ENCODE measurements at regions not wholly inside any gene's neighbourhood (a gene's known extent, or its start where the extent isn't known, plus 50 kb on each side); places are given as distances from the start of the nearest gene placed in this dataset.

DNA sequence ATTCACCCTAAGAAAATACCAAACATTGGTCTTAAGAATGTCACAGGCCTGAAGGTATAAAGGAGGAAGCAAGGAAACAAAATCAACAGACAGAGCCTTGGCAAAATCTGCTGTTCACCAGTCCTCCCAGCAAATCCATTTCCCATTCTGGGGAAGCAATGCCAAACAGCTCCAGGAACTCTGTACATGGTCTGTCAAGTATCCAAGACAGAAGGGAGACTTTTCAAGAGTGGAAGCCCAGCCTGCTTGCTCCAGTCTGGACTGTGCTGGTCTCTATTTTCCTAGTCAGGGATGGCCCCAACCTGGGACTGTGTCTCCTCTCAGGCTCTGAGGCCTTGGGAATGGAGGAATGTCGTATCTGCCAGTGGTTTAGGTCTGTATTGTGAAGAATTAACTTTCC is 251.5 kb downstream of the DAD1 start:
- Histone ChIP-seq H3K9me3 (ENCODE audit: insufficient read depth, low read depth, low read length) (no peaks in the 10 kb centered on the region), H3K4me3 (ENCODE audit: low read length) (no peak overlapping the region), H3K27me3 (ENCODE audit: insufficient read depth, low read length) (no peaks in the 10 kb centered on the region), H3K9ac (ENCODE audit: low read depth, low read length) (no peak overlapping the region), H3K27ac (ENCODE audit: low read length) (no peak overlapping the region), H3K36me3 (ENCODE audit: insufficient read depth, low read depth, low read length) (no peaks in the 10 kb centered on the region), H3K4me1 (ENCODE audit: insufficient read depth, low read length) (peaks cover 20% of the 10 kb centered on the region)

DNA sequence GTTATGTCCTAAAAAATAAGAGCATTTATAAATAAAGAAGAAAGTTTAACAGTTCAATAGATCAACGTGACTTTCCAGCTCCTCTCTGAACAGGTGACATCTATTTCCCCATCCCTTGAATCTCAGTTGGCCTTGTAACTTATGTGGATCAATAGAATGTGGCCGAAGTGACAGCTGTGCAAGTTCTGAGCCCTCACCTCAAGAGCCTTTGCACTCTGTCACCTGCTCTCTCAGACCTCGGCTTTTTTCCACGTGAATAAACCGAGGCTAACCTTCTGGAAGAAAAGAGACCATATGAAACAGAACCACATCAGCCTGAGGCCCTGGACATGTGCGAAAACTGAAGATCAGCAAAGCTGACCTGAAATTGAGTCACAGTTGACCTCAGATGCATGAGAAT is 253.0 kb downstream of the DAD1 start:
- no peaks in the 10 kb centered on the region for H3K27me3 ChIP-seq (ENCODE audit: insufficient read depth, low read length)
- no peak overlapping the region for H3K4me3 ChIP-seq (ENCODE audit: low read length)
- no peaks in the 10 kb centered on the region for H3K9me3 ChIP-seq (ENCODE audit: insufficient read depth, low read depth, low read length)
- H3K4me1 ChIP-seq (ENCODE audit: insufficient read depth, low read length) = peaks cover 25% of the 10 kb centered on the region
- no peaks in the 10 kb centered on the region for H3K36me3 ChIP-seq (ENCODE audit: insufficient read depth, low read depth, low read length)
- no peak overlapping the region for H3K27ac ChIP-seq (ENCODE audit: low read length)
- no peak overlapping the region for H3K9ac ChIP-seq (ENCODE audit: low read depth, low read length)

DNA sequence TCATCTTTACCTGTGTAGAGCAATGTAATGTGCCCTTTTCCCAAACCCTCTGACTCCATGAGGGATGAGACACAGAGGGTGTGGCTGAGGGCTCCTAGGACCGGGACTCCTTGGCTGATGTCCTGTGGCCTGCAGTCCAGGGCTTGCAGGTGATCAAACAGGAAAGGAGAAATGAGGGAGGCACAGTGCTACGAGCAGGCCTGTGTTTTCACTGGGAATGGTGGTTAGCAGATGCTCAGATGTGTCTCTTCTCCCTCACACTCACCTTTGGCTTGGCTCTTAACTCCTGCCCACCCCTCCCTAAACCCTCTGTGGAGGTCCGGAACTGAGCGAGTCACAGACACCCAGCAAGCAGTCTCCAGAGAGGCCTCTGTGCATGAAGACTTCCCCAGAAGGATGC is 254.4 kb downstream of the DAD1 start:
- Histone ChIP-seq H3K27me3 (ENCODE audit: insufficient read depth, low read length) (no peaks in the 10 kb centered on the region), H3K9ac (ENCODE audit: low read depth, low read length) (no peak overlapping the region), H3K36me3 (ENCODE audit: insufficient read depth, low read depth, low read length) (no peaks in the 10 kb centered on the region), H3K4me1 (ENCODE audit: insufficient read depth, low read length) (peaks cover 25% of the 10 kb centered on the region), H3K27ac (ENCODE audit: low read length) (no peak overlapping the region), H3K9me3 (ENCODE audit: insufficient read depth, low read depth, low read length) (peaks cover 10% of the 10 kb centered on the region), H3K4me3 (ENCODE audit: low read length) (no peak overlapping the region)

GRCh38 chr14:22334275-22334577 is 254.8 kb downstream of the DAD1 start:
- Histone ChIP-seq H3K9ac (ENCODE audit: low read depth, low read length) (no peak overlapping the region), H3K27ac (ENCODE audit: low read length) (no peak overlapping the region), H3K27me3 (ENCODE audit: insufficient read depth, low read length) (no peaks in the 10 kb centered on the region)

DNA sequence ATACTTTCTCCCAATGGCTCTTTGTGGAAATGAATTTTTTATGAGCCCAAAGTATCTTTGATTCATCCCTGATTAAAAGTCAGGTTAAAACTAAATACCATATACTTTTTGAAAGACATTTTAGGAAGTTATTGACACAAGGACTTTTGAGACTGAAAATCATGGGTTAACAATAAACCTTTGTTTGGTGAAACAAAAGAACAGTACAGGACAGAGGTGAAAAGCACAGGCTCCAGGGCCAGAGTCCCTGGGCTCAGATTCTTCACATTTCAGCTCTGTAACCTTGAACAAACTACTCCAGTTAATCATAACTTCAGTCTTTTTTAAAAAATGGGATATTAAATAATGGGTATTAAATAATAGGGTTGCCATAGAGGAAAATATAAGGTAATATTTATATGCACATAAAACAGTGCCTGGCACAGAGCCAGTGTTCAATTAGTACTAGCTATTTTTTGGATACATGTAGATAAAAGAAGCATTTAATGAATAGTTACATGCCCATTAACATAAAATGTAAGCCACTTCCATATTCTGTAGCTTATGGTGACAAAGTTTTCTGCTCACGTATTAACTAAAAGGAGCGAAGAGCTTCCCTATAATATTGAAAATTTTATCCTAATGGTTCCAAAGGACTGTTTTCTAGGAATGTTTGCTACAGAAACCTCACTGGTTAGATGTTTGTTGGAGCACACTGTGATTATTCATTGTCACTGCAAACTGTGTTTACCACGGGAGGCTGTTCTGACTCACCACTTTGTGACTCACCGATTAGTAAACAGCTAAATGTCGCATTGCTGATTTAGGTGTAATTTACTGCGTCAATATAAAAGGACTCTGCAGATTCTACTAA is 255.4 kb downstream of the DAD1 start:
- Histone ChIP-seq H3K4me1 (ENCODE audit: insufficient read depth, low read length) (peaks cover 25% of the 10 kb centered on the region), H3K27me3 (ENCODE audit: insufficient read depth, low read length) (no peaks in the 10 kb centered on the region), H3K9me3 (ENCODE audit: insufficient read depth, low read depth, low read length) (peaks cover 19% of the 10 kb centered on the region), H3K4me3 (ENCODE audit: low read length) (0 out of 2 replicates have a peak overlapping the region, but pooled peaks have one; percentile 1), H3K9ac (ENCODE audit: low read depth, low read length) (no peak overlapping the region), H3K27ac (ENCODE audit: low read length) (no peak overlapping the region), H3K36me3 (ENCODE audit: insufficient read depth, low read depth, low read length) (no peaks in the 10 kb centered on the region)

More at GRCh38 chr14:22334275-22334577, 254.8 kb downstream of the DAD1 start:
- peaks cover 25% of the 10 kb centered on the region for H3K4me1 ChIP-seq (ENCODE audit: insufficient read depth, low read length)
- no peaks in the 10 kb centered on the region for H3K36me3 ChIP-seq (ENCODE audit: insufficient read depth, low read depth, low read length)
- H3K4me3 ChIP-seq (ENCODE audit: low read length) = no peak overlapping the region
- H3K9me3 ChIP-seq (ENCODE audit: insufficient read depth, low read depth, low read length) = peaks cover 14% of the 10 kb centered on the region

- H3K9me3 ChIP-seq (ENCODE audit: insufficient read depth, low read depth, low read length) = peaks cover 27% of the 10 kb centered on the region
- H3K4me3 ChIP-seq (ENCODE audit: low read length) = 0 out of 2 replicates have a peak overlapping the region, but pooled peaks have one; percentile 1
- H3K36me3 ChIP-seq (ENCODE audit: insufficient read depth, low read depth, low read length) = no peaks in the 10 kb centered on the region
- 0 out of 2 replicates have a peak overlapping the region, but pooled peaks have one; percentile 12 for H3K9ac ChIP-seq (ENCODE audit: low read depth, low read length)
- no peak overlapping the region for H3K27ac ChIP-seq (ENCODE audit: low read length)
- no peaks in the 10 kb centered on the region for H3K27me3 ChIP-seq (ENCODE audit: insufficient read depth, low read length)
- peaks cover 25% of the 10 kb centered on the region for H3K4me1 ChIP-seq (ENCODE audit: insufficient read depth, low read length)
Measured at GRCh38 chr14:22332686-22333421, 256.2 kb downstream of the DAD1 start.

DNA sequence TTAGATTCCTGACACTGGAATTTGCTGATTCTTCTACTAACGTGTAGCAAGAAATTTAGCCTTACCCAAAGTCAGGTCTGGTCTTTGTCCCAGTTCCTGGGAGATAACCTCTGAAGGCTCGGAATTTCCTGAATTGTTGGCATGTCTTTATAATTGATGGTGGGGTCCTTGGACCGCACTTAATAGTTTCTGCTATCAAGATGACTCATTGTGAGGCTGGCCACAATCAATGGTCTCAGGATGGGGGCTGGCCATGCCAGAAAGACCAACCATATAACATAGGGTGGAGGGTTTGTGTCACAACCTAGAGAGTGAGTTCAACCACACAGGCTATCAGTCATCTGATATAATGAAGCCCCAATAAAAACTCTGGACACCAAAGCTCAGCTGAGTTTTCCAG is 259.7 kb downstream of the DAD1 start:
- no peak overlapping the region for H3K27ac ChIP-seq (ENCODE audit: low read length)
- no peak overlapping the region for H3K9ac ChIP-seq (ENCODE audit: low read depth, low read length)
- no peaks in the 10 kb centered on the region for H3K36me3 ChIP-seq (ENCODE audit: insufficient read depth, low read depth, low read length)
- H3K4me3 ChIP-seq (ENCODE audit: low read length) = 0 out of 2 replicates have a peak overlapping the region, but pooled peaks have one; percentile 24
- peaks cover 39% of the 10 kb centered on the region for H3K9me3 ChIP-seq (ENCODE audit: insufficient read depth, low read depth, low read length)
- H3K27me3 ChIP-seq (ENCODE audit: insufficient read depth, low read length) = no peaks in the 10 kb centered on the region
- H3K4me1 ChIP-seq (ENCODE audit: insufficient read depth, low read length) = peaks cover 22% of the 10 kb centered on the region

DNA sequence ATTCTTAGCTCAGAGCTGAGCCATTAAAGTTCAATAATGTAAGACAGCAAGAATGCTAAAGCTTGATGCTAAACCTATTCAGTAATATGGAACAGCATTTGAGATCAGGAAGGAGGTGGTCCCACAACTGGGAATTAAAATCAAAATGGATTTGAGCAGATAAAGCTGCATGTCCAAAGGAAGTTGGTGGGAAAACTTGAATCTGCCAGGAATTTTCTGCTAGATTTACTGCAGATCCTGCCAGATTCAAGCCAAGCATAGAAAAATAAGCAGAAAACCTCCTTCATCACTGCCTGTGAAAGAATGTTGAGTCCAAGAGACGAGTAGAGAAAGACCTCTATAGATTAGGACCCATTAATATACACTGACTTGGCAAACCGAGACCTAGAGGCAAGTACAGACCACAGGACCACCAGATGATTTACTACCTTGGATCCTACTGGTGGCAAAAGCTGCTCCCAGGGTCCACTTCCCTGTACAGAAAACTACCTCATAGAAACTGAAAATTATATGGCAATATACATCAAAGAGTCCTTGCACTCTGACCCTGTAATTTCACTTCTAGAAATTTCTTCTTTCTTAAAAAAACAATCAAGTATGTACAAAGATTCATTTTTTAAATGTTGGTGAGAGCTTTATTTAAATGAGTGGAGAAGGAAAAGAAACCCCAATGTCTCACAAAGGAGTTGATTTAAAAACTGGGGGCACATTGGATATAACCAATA is 263.2 kb downstream of the DAD1 start:
- Histone ChIP-seq H3K4me1 (ENCODE audit: insufficient read depth, low read length) (no peaks in the 10 kb centered on the region), H3K9ac (ENCODE audit: low read depth, low read length) (no peak overlapping the region), H3K9me3 (ENCODE audit: insufficient read depth, low read depth, low read length) (peaks cover 39% of the 10 kb centered on the region), H3K36me3 (ENCODE audit: insufficient read depth, low read depth, low read length) (no peaks in the 10 kb centered on the region), H3K27ac (ENCODE audit: low read length) (no peak overlapping the region), H3K27me3 (ENCODE audit: insufficient read depth, low read length) (no peaks in the 10 kb centered on the region), H3K4me3 (ENCODE audit: low read length) (no peak overlapping the region)

DNA sequence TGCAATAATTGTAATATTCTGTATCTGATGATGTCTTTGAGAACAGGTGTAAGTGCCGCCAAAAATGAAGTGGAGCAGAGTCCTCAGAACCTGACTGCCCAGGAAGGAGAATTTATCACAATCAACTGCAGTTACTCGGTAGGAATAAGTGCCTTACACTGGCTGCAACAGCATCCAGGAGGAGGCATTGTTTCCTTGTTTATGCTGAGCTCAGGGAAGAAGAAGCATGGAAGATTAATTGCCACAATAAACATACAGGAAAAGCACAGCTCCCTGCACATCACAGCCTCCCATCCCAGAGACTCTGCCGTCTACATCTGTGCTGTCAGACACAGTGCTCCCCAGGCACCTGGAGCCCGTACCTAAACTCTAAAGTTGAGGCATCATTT is 268.7 kb downstream of the DAD1 start:
- Histone ChIP-seq H3K4me1 (ENCODE audit: insufficient read depth, low read length) (no peaks in the 10 kb centered on the region), H3K9ac (ENCODE audit: low read depth, low read length) (no peak overlapping the region), H3K36me3 (ENCODE audit: insufficient read depth, low read depth, low read length) (no peaks in the 10 kb centered on the region), H3K4me3 (ENCODE audit: low read length) (no peak overlapping the region), H3K27me3 (ENCODE audit: insufficient read depth, low read length) (no peaks in the 10 kb centered on the region), H3K27ac (ENCODE audit: low read length) (no peak overlapping the region), H3K9me3 (ENCODE audit: insufficient read depth, low read depth, low read length) (no peaks in the 10 kb centered on the region)

DNA sequence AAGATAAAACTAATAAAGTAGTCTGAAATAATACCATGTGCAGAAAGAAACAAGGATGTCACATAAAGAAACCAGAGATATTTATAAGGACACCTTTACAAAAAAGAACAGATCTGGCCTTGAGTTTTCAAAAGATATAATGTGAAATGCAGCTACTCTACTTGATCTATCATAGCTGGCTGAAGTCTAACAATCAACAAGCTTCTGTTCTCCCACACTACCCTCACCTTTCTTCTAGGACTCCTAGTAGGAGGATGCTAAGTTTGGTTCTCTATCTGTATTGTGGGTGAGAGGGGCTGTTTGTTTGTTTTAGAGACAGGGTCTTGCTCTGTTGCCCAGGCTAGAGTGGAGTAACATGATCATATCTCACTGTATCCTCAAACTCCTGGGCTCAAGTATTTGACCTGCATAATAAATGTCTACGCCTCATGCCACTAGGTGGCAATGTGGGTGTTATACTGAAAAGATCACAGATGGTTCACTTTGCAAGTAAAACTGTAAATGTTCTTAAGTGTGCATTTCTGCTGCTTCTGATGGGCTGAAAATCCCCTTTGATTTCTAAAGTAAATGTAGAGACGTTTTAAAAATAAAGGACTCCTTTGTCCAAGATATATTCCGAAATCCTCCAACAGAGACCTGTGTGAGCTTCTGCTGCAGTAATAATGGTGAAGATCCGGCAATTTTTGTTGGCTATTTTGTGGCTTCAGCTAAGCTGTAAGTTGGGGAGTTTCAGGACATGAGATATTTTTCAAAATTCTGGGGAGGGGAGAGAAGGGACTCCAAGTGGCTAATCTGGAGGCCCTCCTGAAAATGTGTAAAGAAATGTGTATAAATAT is 269.3 kb downstream of the DAD1 start:
- no peaks in the 10 kb centered on the region for H3K27me3 ChIP-seq (ENCODE audit: insufficient read depth, low read length)
- H3K36me3 ChIP-seq (ENCODE audit: insufficient read depth, low read depth, low read length) = no peaks in the 10 kb centered on the region
- H3K4me3 ChIP-seq (ENCODE audit: low read length) = no peak overlapping the region
- no peak overlapping the region for H3K27ac ChIP-seq (ENCODE audit: low read length)
- no peaks in the 10 kb centered on the region for H3K4me1 ChIP-seq (ENCODE audit: insufficient read depth, low read length)
- no peaks in the 10 kb centered on the region for H3K9me3 ChIP-seq (ENCODE audit: insufficient read depth, low read depth, low read length)
- no peak overlapping the region for H3K9ac ChIP-seq (ENCODE audit: low read depth, low read length)

GRCh38 chr14:22318951-22319350 is 270.1 kb downstream of the DAD1 start:
- H3K4me1 ChIP-seq (ENCODE audit: insufficient read depth, low read length) = no peaks in the 10 kb centered on the region
- H3K27ac ChIP-seq (ENCODE audit: low read length) = no peak overlapping the region
- H3K9ac ChIP-seq (ENCODE audit: low read depth, low read length) = no peak overlapping the region
- no peak overlapping the region for H3K4me3 ChIP-seq (ENCODE audit: low read length)
- no peaks in the 10 kb centered on the region for H3K27me3 ChIP-seq (ENCODE audit: insufficient read depth, low read length)
- no peaks in the 10 kb centered on the region for H3K9me3 ChIP-seq (ENCODE audit: insufficient read depth, low read depth, low read length)
- H3K36me3 ChIP-seq (ENCODE audit: insufficient read depth, low read depth, low read length) = no peaks in the 10 kb centered on the region

Data from iPS-20b (cell line).